Gastroesophageal sphincter (tissue), 3 donors: ENCODE measurements at regions not wholly inside any gene's neighbourhood (a gene's known extent, or its start where the extent isn't known, plus 50 kb on each side); places are given as distances from the start of the nearest gene placed in this dataset.

ENCODE experiments used
- POLR2A ChIP-seq, 2 donors: fragments of 450-650 bp; IDR thresholded peaks; one replicate each; pipeline ENCODE4 v1.6.1; 2017; ENCODE audit warnings: antibody characterized with exemption in 2 of 2, mild to moderate bottlenecking in 2 of 2, moderate library complexity in 1 of 2
- TF ChIP-seq, protein P1 (sequence below), 4 experiments: fragments of 200-600 bp in 2 of 4; fragments of 450-650 bp in 2 of 4; sonication (generic) in 1 of 4; IDR thresholded peaks; one replicate each; pipeline ENCODE4 v1.5.1; 2017 to 2019; ENCODE audit warnings: antibody characterized with exemption in 4 of 4, mild to moderate bottlenecking in 2 of 4, moderate library complexity in 2 of 4

- TF ChIP-seq, protein P1, sequence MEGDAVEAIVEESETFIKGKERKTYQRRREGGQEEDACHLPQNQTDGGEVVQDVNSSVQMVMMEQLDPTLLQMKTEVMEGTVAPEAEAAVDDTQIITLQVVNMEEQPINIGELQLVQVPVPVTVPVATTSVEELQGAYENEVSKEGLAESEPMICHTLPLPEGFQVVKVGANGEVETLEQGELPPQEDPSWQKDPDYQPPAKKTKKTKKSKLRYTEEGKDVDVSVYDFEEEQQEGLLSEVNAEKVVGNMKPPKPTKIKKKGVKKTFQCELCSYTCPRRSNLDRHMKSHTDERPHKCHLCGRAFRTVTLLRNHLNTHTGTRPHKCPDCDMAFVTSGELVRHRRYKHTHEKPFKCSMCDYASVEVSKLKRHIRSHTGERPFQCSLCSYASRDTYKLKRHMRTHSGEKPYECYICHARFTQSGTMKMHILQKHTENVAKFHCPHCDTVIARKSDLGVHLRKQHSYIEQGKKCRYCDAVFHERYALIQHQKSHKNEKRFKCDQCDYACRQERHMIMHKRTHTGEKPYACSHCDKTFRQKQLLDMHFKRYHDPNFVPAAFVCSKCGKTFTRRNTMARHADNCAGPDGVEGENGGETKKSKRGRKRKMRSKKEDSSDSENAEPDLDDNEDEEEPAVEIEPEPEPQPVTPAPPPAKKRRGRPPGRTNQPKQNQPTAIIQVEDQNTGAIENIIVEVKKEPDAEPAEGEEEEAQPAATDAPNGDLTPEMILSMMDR (IDR thresholded peaks at IDR 0.05) = no peak
- no peak for TF ChIP-seq POLR2A (IDR thresholded peaks at IDR 0.05)
These were observed 79.6 kb upstream of the AHI1 start for GRCh38 chr6:135577059-135577538.
